MM.1S (cell line): ENCODE measurements at regions not wholly inside any gene's neighbourhood (a gene's known extent, or its start where the extent isn't known, plus 50 kb on each side); places are given as distances from the start of the nearest gene placed in this dataset.

Source experiments
- CTCF ChIP-seq: fragments of 300-600 bp; sonication (generic); IDR thresholded peaks from 2 replicates; pipeline ENCODE4 v1.5.1; 2016; ENCODE audit warnings: antibody characterized with exemption, low read length, mixed read lengths
- EZH2 ChIP-seq: fragments of 300-600 bp; sonication (generic); optimal IDR thresholded peaks from 2 replicates; pipeline ENCODE3; 2017; ENCODE audit warnings: low read depth, mild to moderate bottlenecking, antibody characterized with exemption, low read length, mixed read lengths

GRCh38 chr3:31226346-31226745 is 306.4 kb upstream of the STT3B start:
- TF ChIP-seq CTCF (no peak), EZH2 (no peak)
